Prostate gland (tissue), 2 donors: ENCODE measurements at regions not wholly inside any gene's neighbourhood (a gene's known extent, or its start where the extent isn't known, plus 50 kb on each side); places are given as distances from the start of the nearest gene placed in this dataset.

ENCODE experiments used
- DNase-seq: peaks from one replicate; pipeline ENCODE4 v3.0.0-alpha.2; 2019; ENCODE audit warnings: low spot score
- H3K27ac ChIP-seq, 2 donors: fragments of 200-600 bp; sonication (generic); 2 replicates each; pipeline ENCODE4 v1.5.1; 2017 to 2019
- H3K27me3 ChIP-seq: fragments of 200-600 bp; sonication (generic); replicated peaks from 2 replicates; pipeline ENCODE4 v1.5.1; 2019; ENCODE audit not compliant: insufficient read depth
- H3K36me3 ChIP-seq, 2 donors: fragments of 200-600 bp; sonication (generic); 1 replicate in 1 of 2; 2 replicates in 1 of 2; pipeline versions ENCODE4 v1.5.1 to v1.8.1; 2017 to 2019
- H3K4me1 ChIP-seq: fragments of 200-600 bp; sonication (generic); replicated peaks from 2 replicates; pipeline ENCODE4 v1.5.1; 2019
- H3K4me3 ChIP-seq, 2 donors: fragments of 200-600 bp; sonication (generic); 2 replicates each; pipeline ENCODE4 v1.5.1; 2017 to 2019
- H3K9me3 ChIP-seq: fragments of 200-600 bp; sonication (generic); 2 replicates; pipeline ENCODE4 v1.5.1; 2017
- CTCF ChIP-seq, 4 experiments: fragments of 200-600 bp in 2 of 4; fragments of 450-650 bp in 2 of 4; sonication (generic) in 2 of 4; IDR thresholded peaks; 1 replicate in 3 of 4; 2 replicates in 1 of 4; pipeline ENCODE4 v1.5.1; 2016 to 2019; ENCODE audit warnings: antibody characterized with exemption in 4 of 4, mild to moderate bottlenecking in 2 of 4, moderate library complexity in 2 of 4
- POLR2A ChIP-seq: fragments of 450-650 bp; IDR thresholded peaks from one replicate; pipeline ENCODE4 v1.6.1; 2016; ENCODE audit warnings: antibody characterized with exemption, mild to moderate bottlenecking
- POLR2AphosphoS5 ChIP-seq: sonication (generic); formaldehyde crosslinking; IDR thresholded peaks from one replicate; pipeline ENCODE4 v1.6.1; 2017; ENCODE audit warnings: antibody characterized with exemption
- WGBS: methylation state at CpG from one replicate; pipeline ENCODE4 v1.1.5; 2018; 5-methylcytosine and 5-hydroxymethylcytosine counted together
- intact Hi-C: fragments of 100-400 bp; cut with DNase I; formaldehyde crosslinking; loops from one replicate; pipeline ENCODE4 v1.14.2; 2022

GRCh38 chr1:239856924-239857323 lies 234.8 kb upstream of the FMN2 start:
- no peak for TF ChIP-seq POLR2A
- no peak for TF ChIP-seq POLR2AphosphoS5
- no peak for TF ChIP-seq CTCF (IDR thresholded peaks at IDR 0.05)
- Histone ChIP-seq H3K27me3 (no peaks in the 10 kb centered on the region), H3K4me1 (no peaks in the 10 kb centered on the region), H3K4me3 (no peak overlapping the region), H3K36me3 (no peaks in the 10 kb centered on the region), H3K9me3 (no peaks in the 10 kb centered on the region), H3K27ac (no peak overlapping the region)
- WGBS, result 75% methylated on average over 1 of the region's 1 CpG
- intact Hi-C loops, result no loop called here
- no peak for DNase-seq

GRCh38 chr1:239858057-239858456 lies 233.6 kb upstream of the FMN2 start:
- Histone ChIP-seq H3K36me3 (no peaks in the 10 kb centered on the region), H3K4me3 (no peak overlapping the region), H3K4me1 (no peaks in the 10 kb centered on the region), H3K9me3 (no peaks in the 10 kb centered on the region), H3K27ac (no peak overlapping the region), H3K27me3 (no peaks in the 10 kb centered on the region)
- TF ChIP-seq POLR2AphosphoS5 (no peak), CTCF (IDR thresholded peaks at IDR 0.05) (no peak), POLR2A (no peak)
- 57% methylated on average over 4 of the region's 4 CpGs for WGBS
- intact Hi-C loops, result no loop called here
- DNase-seq, result no peak

- Histone ChIP-seq H3K9me3 (no peaks in the 10 kb centered on the region), H3K36me3 (no peaks in the 10 kb centered on the region), H3K27ac (no peak overlapping the region), H3K4me1 (no peaks in the 10 kb centered on the region), H3K27me3 (no peaks in the 10 kb centered on the region), H3K4me3 (no peak overlapping the region)
- DNase-seq, result no peak
- TF ChIP-seq POLR2AphosphoS5, result no peak
- TF ChIP-seq CTCF (IDR thresholded peaks at IDR 0.05), result no peak
- no peak for TF ChIP-seq POLR2A
- WGBS, result 83% methylated on average over 5 of the region's 5 CpGs
- intact Hi-C loops, result no loop called here
Measured at GRCh38 chr1:239858529-239858928, 233.2 kb upstream of the FMN2 start.

- intact Hi-C loops, result no loop called here
- WGBS, result 40% methylated on average over 1 of the region's 1 CpG
Measured at GRCh38 chr1:239861985-239862384, 229.7 kb upstream of the FMN2 start.

GRCh38 chr1:239868058-239868832 lies 223.4 kb upstream of the FMN2 start:
- no peak overlapping the region for H3K4me3 ChIP-seq
- intact Hi-C loops, result no loop called here
- no peak overlapping the region for H3K27ac ChIP-seq
- DNase-seq, result no peak
- H3K36me3 ChIP-seq, result no peaks in the 10 kb centered on the region
- H3K27me3 ChIP-seq, result no peaks in the 10 kb centered on the region
- H3K4me1 ChIP-seq, result no peaks in the 10 kb centered on the region
- 86% methylated on average over 13 of the region's 13 CpGs for WGBS
- TF ChIP-seq CTCF (IDR thresholded peaks at IDR 0.05), result no peak
- no peak for TF ChIP-seq POLR2A
- no peak for TF ChIP-seq POLR2AphosphoS5
- no peaks in the 10 kb centered on the region for H3K9me3 ChIP-seq

More at GRCh38 chr1:239861985-239862384, 229.7 kb upstream of the FMN2 start:
- Histone ChIP-seq H3K9me3 (no peaks in the 10 kb centered on the region), H3K4me1 (no peaks in the 10 kb centered on the region), H3K27ac (no peak overlapping the region), H3K4me3 (no peak overlapping the region), H3K27me3 (no peaks in the 10 kb centered on the region), H3K36me3 (no peaks in the 10 kb centered on the region)
- DNase-seq, result no peak
- TF ChIP-seq POLR2AphosphoS5 (no peak), POLR2A (no peak)
